ENCODE measurements at regions not wholly inside any gene's neighbourhood (a gene's known extent, or its start where the extent isn't known, plus 50 kb on each side); places are given as distances from the start of the nearest gene placed in this dataset.

- Mint-ChIP-seq H3K27me3 (ENCODE audit: insufficient read depth, unreplicated experiment) (peaks cover 14% of the 10 kb centered on the region), H3K27ac (ENCODE audit: low read depth, unreplicated experiment) (no peak overlapping the region), H3K36me3 (ENCODE audit: insufficient read depth, unreplicated experiment) (no peaks in the 10 kb centered on the region), H3K9me3 (ENCODE audit: unreplicated experiment) (peaks cover 8% of the 10 kb centered on the region), H3K4me3 (ENCODE audit: unreplicated experiment) (no peak overlapping the region), H3K4me1 (ENCODE audit: insufficient read depth, unreplicated experiment) (no peaks in the 10 kb centered on the region)
- TF ChIP-seq CTCF (IDR thresholded peaks at IDR 0.05; ENCODE audit: unreplicated experiment) = no peak
- DNase-seq (ENCODE audit: unreplicated experiment) = no peak
- POLR2A ChIA-PET = interaction anchor here (0.6 to 0.7 kb wide), 4 partner anchors 22 to 691 kb away, joined by 3 to 4 read pairs (median 3); no protein-coding TSS in a partner anchor
- no TSS peak for BruUV-seq (replicated peaks)
- CTCF ChIA-PET = interaction anchor here (0.7 kb wide), 2 partner anchors 190 to 327 kb away, joined by 3 read pairs; no protein-coding TSS in a partner anchor
- intact Hi-C loops (cut with micrococcal nuclease) = no loop called here
Observed at GRCh38 chr20:43776691-43777090, 49.9 kb upstream of the GTSF1L start.
